ENCODE measurements at regions not wholly inside any gene's neighbourhood (a gene's known extent, or its start where the extent isn't known, plus 50 kb on each side); places are given as distances from the start of the nearest gene placed in this dataset.

DNA sequence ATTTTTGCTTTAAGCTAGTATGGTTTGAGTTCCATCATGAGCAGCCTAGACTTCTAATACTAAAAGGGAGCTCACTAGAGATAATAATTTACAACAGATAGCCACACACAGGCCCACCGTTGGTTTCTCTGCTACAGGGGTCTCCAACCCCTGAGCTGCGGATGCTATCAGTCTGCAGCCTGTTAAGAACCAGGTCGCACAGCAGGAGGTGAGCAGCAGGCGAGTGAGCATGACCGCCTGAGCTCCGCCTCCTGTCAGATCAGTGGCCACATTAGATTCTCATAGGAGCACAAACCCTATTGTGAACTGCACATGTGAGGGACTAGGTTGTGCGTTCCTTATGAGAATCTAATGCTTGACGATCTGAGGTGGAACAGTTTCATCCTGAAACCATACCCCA is 150.6 kb downstream of the HRH4 start:
- TF ChIP-seq, protein P1, sequence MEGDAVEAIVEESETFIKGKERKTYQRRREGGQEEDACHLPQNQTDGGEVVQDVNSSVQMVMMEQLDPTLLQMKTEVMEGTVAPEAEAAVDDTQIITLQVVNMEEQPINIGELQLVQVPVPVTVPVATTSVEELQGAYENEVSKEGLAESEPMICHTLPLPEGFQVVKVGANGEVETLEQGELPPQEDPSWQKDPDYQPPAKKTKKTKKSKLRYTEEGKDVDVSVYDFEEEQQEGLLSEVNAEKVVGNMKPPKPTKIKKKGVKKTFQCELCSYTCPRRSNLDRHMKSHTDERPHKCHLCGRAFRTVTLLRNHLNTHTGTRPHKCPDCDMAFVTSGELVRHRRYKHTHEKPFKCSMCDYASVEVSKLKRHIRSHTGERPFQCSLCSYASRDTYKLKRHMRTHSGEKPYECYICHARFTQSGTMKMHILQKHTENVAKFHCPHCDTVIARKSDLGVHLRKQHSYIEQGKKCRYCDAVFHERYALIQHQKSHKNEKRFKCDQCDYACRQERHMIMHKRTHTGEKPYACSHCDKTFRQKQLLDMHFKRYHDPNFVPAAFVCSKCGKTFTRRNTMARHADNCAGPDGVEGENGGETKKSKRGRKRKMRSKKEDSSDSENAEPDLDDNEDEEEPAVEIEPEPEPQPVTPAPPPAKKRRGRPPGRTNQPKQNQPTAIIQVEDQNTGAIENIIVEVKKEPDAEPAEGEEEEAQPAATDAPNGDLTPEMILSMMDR (IDR thresholded peaks at IDR 0.05), result no peak
- TF ChIP-seq POLR2A (IDR thresholded peaks at IDR 0.05), result no peak

All from uterus (tissue), 2 donors.